GM10248 (cell line): ENCODE measurements at regions not wholly inside any gene's neighbourhood (a gene's known extent, or its start where the extent isn't known, plus 50 kb on each side); places are given as distances from the start of the nearest gene placed in this dataset.

Experiments
- CTCF ChIA-PET: fragments of 300-600 bp; sonication (Branson Sonifier 250); formaldehyde crosslinking; extraction: SDS; loops from one replicate; lab custom pipeline; 2021; ENCODE audit warnings: antibody characterized with exemption; lab: Yijun Ruan, JAX
- POLR2A ChIA-PET: fragments of 350-650 bp; sonication (Branson Sonifier 250); formaldehyde crosslinking; extraction: SDS; loops from one replicate; lab custom pipeline; 2020; ENCODE audit warnings: antibody characterized with exemption; lab: Yijun Ruan, JAX
- DNase-seq: peaks from one replicate; pipeline ENCODE4 v3.0.0; 2012; ENCODE audit errors: extremely low spot score
- TF ChIP-seq, protein P1 (sequence below): IDR thresholded peaks from 2 replicates; pipeline ENCODE4 v1.5.1; 2012; ENCODE audit warnings: mild to moderate bottlenecking, low read depth; ENCODE audit errors: extremely low read depth, missing control alignments, control extremely low read depth

DNA sequence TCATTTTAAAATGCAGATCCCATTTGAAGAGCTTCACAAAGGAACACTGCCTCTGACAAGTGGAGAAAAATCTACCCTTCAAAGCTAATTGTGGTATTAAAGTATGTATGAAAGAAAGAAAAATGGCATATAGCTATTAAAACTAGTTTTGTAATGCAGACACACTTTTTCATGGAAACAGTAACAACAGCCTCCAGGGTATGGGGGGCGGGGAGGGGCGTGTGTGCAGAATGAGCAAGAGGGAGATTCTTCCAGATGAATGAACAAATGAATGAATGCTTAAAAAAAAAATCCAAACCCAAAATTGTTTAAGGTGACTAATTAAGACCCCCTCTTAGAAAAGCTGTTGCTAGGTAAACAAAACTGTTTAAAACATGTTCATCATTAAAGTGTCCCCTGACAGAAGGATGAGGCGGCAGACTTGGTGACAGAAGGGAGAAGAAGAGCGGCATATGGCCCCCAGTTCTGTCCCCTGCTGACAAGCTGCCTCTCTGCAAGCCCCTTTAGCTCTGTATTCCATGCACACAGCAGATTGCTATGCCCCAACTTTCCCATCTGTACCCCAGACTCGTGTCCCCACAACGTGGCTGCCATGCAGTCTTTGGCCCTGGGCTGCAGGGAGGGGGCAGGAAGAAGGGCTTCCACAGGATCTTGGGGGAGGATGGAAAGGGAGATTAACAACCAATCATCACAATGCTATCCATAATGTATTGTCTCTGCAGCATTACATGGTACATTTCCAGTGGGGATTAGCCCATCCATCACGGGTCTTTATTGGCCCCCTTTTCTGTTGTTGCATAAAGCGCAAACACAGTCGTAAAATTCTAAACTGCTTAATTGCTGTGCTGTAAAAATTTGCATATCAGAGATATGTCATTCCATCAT is 108.4 kb upstream of the OLIG3 start:
- ChIA-PET CTCF (interaction anchor here (1.0 to 1.7 kb wide), 3 partner anchors 13 to 604 kb away, joined by 3 to 4 read pairs (median 3); no protein-coding TSS in a partner anchor), POLR2A (no interaction called here)
- TF ChIP-seq, protein P1, sequence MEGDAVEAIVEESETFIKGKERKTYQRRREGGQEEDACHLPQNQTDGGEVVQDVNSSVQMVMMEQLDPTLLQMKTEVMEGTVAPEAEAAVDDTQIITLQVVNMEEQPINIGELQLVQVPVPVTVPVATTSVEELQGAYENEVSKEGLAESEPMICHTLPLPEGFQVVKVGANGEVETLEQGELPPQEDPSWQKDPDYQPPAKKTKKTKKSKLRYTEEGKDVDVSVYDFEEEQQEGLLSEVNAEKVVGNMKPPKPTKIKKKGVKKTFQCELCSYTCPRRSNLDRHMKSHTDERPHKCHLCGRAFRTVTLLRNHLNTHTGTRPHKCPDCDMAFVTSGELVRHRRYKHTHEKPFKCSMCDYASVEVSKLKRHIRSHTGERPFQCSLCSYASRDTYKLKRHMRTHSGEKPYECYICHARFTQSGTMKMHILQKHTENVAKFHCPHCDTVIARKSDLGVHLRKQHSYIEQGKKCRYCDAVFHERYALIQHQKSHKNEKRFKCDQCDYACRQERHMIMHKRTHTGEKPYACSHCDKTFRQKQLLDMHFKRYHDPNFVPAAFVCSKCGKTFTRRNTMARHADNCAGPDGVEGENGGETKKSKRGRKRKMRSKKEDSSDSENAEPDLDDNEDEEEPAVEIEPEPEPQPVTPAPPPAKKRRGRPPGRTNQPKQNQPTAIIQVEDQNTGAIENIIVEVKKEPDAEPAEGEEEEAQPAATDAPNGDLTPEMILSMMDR, result no peak
- DNase-seq, result no peak

DNA sequence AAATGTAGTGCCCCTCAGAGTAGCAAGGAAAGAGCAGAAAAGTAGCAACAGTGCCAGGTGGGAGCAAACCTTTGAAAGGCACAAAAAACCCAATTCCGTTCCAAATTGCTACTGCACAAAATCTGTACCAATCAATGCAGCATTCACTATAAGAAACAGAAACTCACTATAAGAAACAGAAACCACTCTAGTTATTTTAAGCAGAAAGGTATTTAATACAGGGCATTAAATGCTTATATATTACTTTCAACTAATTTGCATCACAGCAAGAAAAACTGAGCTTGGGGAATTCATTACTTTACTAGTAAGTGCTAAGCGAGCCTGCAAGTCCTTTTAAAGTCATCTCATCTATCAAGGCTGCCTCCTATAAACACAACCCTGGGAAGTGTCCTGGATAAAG is 116.5 kb upstream of the OLIG3 start:
- ChIA-PET POLR2A (no interaction called here), CTCF (interaction anchor here (1.6 kb wide), 2 partner anchors 8 to 31 kb away, joined by 4 to 5 read pairs; no protein-coding TSS in a partner anchor)
- TF ChIP-seq, protein P1, result no peak
- no peak for DNase-seq

DNA sequence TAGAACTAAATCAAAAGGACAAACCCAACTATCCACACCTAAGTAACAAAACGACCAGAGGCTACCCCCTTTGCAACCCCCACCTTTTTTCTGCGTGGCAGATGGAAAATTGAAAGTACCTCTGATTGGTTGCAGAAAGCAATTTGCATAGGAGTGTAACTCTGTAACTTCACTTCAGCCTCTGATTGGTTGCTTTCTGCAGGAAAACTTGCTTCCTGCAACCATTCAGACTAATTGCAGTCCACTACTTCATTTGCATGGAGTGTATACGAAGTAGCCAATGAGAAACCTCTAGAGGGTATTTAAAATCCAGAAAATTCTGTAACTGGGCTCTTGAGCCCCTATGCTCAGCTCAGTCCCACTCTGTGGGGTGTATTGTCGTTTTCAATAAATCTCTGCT is 129.1 kb upstream of the OLIG3 start:
- ChIA-PET CTCF (interaction anchor here (2.9 kb wide), 1 partner anchor 7 kb away, joined by 14 read pairs; no protein-coding TSS in a partner anchor), POLR2A (no interaction called here)
- TF ChIP-seq, protein P1, result no peak
- DNase-seq, result no peak

DNA sequence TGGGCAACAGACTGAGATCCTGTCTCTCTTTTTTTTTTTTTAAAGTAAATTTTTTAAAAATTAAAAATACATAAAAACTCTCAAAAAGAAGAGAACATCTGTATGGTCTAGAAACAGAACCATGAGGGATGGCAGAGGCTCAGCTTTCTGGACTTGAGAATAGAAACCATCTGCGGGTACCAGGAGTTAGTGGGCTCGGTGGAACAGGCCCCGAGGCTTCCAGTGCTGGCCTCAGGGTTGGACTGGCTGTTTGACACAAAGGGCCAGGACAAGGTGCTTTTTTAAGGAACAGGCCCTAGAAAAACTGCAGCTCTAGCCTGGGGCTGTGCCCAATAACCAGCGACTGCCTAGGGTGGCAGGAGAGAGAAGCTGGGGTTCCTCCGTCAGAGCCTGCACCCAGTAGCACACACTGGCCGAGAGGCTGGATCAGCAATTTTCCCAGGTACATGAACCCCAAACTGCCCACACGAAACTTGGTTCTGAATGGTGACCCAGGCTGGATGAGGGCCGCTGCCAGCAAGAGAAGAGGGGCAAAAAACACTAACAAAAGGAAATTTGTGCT is 131.0 kb upstream of the OLIG3 start:
- POLR2A ChIA-PET, result no interaction called here
- no peak for DNase-seq
- CTCF ChIA-PET, result no interaction called here
- TF ChIP-seq, protein P1, result no peak

DNA sequence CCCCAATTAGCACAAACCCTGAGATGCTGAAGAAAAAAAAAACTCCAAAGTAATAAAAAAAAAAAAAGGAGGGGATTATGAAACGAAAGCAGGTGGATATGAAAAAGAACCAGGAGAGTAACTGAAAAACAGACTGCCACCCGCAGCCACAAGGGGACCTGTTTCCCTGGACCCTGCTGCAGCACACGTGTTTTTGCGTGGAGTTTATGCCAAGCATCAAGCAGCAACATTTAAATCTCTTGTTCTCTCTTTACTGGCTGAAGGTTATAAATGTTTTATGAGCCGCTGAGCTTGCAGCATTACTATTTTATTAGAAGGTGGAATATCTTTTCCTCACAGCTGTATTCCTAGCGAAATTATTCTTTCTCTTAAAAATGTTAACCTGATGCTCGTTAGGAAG is 131.6 kb upstream of the OLIG3 start:
- DNase-seq, result no peak
- TF ChIP-seq, protein P1, result no peak
- CTCF ChIA-PET, result interaction anchor here (0.9 to 1.3 kb wide), 4 partner anchors 16 to 37 kb away, joined by 3 to 4 read pairs (median 3); no protein-coding TSS in a partner anchor
- POLR2A ChIA-PET, result no interaction called here

DNA sequence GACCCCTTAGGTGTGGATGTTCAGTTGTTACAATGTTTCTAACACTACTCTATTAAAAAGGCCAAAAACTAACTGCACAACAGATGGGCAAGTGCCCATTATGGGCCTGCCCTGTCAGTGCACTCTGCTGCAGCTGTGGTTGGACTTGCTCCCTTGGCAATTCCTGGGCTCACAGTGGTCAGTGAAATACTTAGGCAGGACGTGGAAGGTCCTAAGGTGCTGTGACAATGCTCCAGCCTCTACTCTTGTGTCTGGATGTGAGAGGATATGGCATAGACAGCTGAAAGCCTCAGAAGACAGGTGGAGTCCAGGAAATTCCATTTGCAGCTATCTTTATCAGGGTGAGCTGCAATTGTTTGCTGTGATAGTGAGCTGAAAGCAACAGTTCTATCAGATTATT is 136.5 kb upstream of the OLIG3 start:
- DNase-seq, result no peak
- CTCF ChIA-PET, result interaction anchor here (1.0 to 2.1 kb wide), 9 partner anchors 9 to 554 kb away, joined by 3 to 14 read pairs (median 4); no protein-coding TSS in a partner anchor
- POLR2A ChIA-PET, result no interaction called here
- TF ChIP-seq, protein P1, result no peak
